IPS-15b (cell line): ENCODE measurements at regions not wholly inside any gene's neighbourhood (a gene's known extent, or its start where the extent isn't known, plus 50 kb on each side); places are given as distances from the start of the nearest gene placed in this dataset.

Source experiments
- H3K27me3 ChIP-seq: one replicate; pipeline ENCODE4 v1.6.1; 2013; ENCODE audit warnings: low read length; ENCODE audit not compliant: control insufficient read depth, insufficient read depth
- H3K36me3 ChIP-seq: one replicate; pipeline ENCODE4 v1.6.1; 2013; ENCODE audit warnings: low read length; ENCODE audit not compliant: control insufficient read depth, insufficient read depth
- H3K4me1 ChIP-seq: one replicate; pipeline ENCODE4 v1.6.1; 2013; ENCODE audit warnings: mild to moderate bottlenecking, low read length; ENCODE audit not compliant: control insufficient read depth, insufficient read depth
- H3K4me3 ChIP-seq: one replicate; pipeline ENCODE4 v1.5.1; 2013; ENCODE audit warnings: low read depth, low read length
- H3K9ac ChIP-seq: one replicate; pipeline ENCODE4 v1.6.1; 2013; ENCODE audit warnings: low read depth, mild to moderate bottlenecking, low read length
- H3K9me3 ChIP-seq: one replicate; pipeline ENCODE4 v1.6.1; 2013; ENCODE audit warnings: mild to moderate bottlenecking, low read length; ENCODE audit not compliant: control insufficient read depth, insufficient read depth

- H3K9me3 ChIP-seq: no peaks in the 10 kb centered on the region
- H3K36me3 ChIP-seq: no peaks in the 10 kb centered on the region
- no peak overlapping the region for H3K9ac ChIP-seq
- H3K4me1 ChIP-seq: peaks cover 14% of the 10 kb centered on the region
- H3K27me3 ChIP-seq: no peaks in the 10 kb centered on the region
- H3K4me3 ChIP-seq: no peak overlapping the region
Observed at GRCh38 chr14:39877577-39878190, 445.5 kb upstream of the FBXO33 start.

DNA sequence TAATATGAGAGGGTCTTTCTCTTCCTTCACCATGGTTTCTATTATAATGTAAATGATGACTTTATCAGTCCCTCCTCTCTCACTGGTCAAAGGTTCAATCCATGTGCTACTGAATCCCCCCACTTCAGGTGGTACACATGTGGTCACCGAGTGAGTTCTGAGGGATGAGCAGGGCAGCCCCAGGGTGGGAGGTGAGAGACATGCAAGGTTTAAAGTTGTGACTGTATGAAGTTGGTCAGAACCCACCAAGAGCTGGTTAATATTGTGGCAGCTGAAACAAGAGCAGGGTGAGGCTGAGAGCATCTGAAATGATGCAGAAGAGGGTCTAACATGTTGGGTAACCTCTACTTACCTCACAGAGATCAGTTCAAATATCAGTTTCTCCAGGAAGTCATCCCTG is 444.7 kb upstream of the FBXO33 start:
- H3K9ac ChIP-seq: no peak overlapping the region
- peaks cover 14% of the 10 kb centered on the region for H3K4me1 ChIP-seq

DNA sequence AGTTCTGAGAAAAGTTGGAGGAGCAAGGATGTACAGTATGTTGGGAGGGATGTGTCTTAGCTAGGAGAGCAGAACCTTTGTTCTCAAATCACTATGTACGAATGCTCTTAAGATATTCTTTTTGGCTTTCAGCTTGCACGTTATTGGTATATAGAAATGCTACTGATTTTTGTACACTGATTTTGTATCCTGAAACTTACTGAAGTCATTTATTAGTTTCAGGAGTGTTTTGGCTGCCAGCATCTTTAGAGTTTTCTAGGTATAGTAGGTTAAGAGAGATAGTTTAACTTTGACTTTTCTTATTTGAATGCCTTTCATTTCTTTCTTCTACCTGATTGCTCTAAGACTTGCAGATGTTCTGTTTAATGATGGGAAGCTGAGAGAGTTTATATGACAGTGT is 442.8 kb upstream of the FBXO33 start:
- Histone ChIP-seq H3K4me1 (peaks cover 10% of the 10 kb centered on the region), H3K9ac (no peak overlapping the region), H3K4me3 (no peak overlapping the region), H3K27me3 (no peaks in the 10 kb centered on the region), H3K9me3 (no peaks in the 10 kb centered on the region), H3K36me3 (no peaks in the 10 kb centered on the region)

More for the DNA sequence above, 444.7 kb upstream of the FBXO33 start:
- no peaks in the 10 kb centered on the region for H3K36me3 ChIP-seq
- no peaks in the 10 kb centered on the region for H3K27me3 ChIP-seq
- H3K9me3 ChIP-seq: no peaks in the 10 kb centered on the region
- H3K4me3 ChIP-seq: no peak overlapping the region

- H3K36me3 ChIP-seq: no peaks in the 10 kb centered on the region
- peaks cover 7% of the 10 kb centered on the region for H3K4me1 ChIP-seq
- H3K9ac ChIP-seq: no peak overlapping the region
- H3K27me3 ChIP-seq: no peaks in the 10 kb centered on the region
- H3K9me3 ChIP-seq: no peaks in the 10 kb centered on the region
- H3K4me3 ChIP-seq: no peak overlapping the region
Observed at GRCh38 chr14:39873791-39874190, 441.6 kb upstream of the FBXO33 start.

- no peaks in the 10 kb centered on the region for H3K36me3 ChIP-seq
- H3K4me1 ChIP-seq: no peaks in the 10 kb centered on the region
Observed at GRCh38 chr14:39868949-39869348, 436.7 kb upstream of the FBXO33 start.

DNA sequence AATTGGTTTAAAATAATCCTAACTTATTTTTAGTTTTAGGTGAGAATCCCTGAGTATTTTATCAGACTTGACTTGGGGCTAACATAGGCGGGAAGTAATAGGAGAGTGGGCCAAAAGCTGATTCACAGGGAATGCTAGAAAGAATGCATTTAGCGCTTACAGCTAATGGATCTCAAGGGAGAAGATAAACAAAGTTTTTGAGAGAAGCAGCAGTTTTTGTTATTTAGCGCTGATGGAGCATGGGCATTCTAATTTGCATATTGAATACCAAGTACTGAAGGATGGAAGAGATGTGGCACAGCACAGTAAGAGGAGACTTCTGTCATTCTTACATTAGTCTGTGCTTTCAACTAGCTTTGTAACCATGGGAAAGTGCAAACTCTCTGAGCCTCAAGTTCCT is 436.0 kb upstream of the FBXO33 start:
- H3K36me3 ChIP-seq: no peaks in the 10 kb centered on the region
- no peaks in the 10 kb centered on the region for H3K9me3 ChIP-seq
- H3K27me3 ChIP-seq: no peaks in the 10 kb centered on the region
- no peak overlapping the region for H3K4me3 ChIP-seq
- no peak overlapping the region for H3K9ac ChIP-seq
- no peaks in the 10 kb centered on the region for H3K4me1 ChIP-seq

More at GRCh38 chr14:39868949-39869348, 436.7 kb upstream of the FBXO33 start:
- H3K4me3 ChIP-seq: no peak overlapping the region
- H3K9me3 ChIP-seq: no peaks in the 10 kb centered on the region
- no peak overlapping the region for H3K9ac ChIP-seq
- no peaks in the 10 kb centered on the region for H3K27me3 ChIP-seq

GRCh38 chr14:39863441-39863840 is 431.2 kb upstream of the FBXO33 start:
- H3K36me3 ChIP-seq: no peaks in the 10 kb centered on the region
- no peaks in the 10 kb centered on the region for H3K27me3 ChIP-seq
- H3K4me1 ChIP-seq: no peaks in the 10 kb centered on the region
- H3K9ac ChIP-seq: no peak overlapping the region
- H3K4me3 ChIP-seq: no peak overlapping the region
- no peaks in the 10 kb centered on the region for H3K9me3 ChIP-seq

- H3K4me3 ChIP-seq: no peak overlapping the region
- no peaks in the 10 kb centered on the region for H3K4me1 ChIP-seq
- no peaks in the 10 kb centered on the region for H3K36me3 ChIP-seq
- H3K9ac ChIP-seq: no peak overlapping the region
- H3K9me3 ChIP-seq: no peaks in the 10 kb centered on the region
- H3K27me3 ChIP-seq: no peaks in the 10 kb centered on the region
Observed at GRCh38 chr14:39861696-39862095, 429.5 kb upstream of the FBXO33 start.

- Histone ChIP-seq H3K27me3 (no peaks in the 10 kb centered on the region), H3K4me1 (no peaks in the 10 kb centered on the region), H3K4me3 (no peak overlapping the region), H3K9me3 (no peaks in the 10 kb centered on the region), H3K9ac (no peak overlapping the region), H3K36me3 (no peaks in the 10 kb centered on the region)
Observed at GRCh38 chr14:39861229-39861600, 429.0 kb upstream of the FBXO33 start.

- H3K36me3 ChIP-seq: no peaks in the 10 kb centered on the region
- H3K27me3 ChIP-seq: no peaks in the 10 kb centered on the region
- no peaks in the 10 kb centered on the region for H3K9me3 ChIP-seq
- no peak overlapping the region for H3K4me3 ChIP-seq
- no peaks in the 10 kb centered on the region for H3K4me1 ChIP-seq
- no peak overlapping the region for H3K9ac ChIP-seq
Observed at GRCh38 chr14:39860596-39861228, 428.5 kb upstream of the FBXO33 start.

- Histone ChIP-seq H3K27me3 (no peaks in the 10 kb centered on the region), H3K4me1 (no peaks in the 10 kb centered on the region), H3K36me3 (no peaks in the 10 kb centered on the region), H3K4me3 (no peak overlapping the region), H3K9me3 (no peaks in the 10 kb centered on the region), H3K9ac (no peak overlapping the region)
Observed at GRCh38 chr14:39859314-39859713, 427.1 kb upstream of the FBXO33 start.

DNA sequence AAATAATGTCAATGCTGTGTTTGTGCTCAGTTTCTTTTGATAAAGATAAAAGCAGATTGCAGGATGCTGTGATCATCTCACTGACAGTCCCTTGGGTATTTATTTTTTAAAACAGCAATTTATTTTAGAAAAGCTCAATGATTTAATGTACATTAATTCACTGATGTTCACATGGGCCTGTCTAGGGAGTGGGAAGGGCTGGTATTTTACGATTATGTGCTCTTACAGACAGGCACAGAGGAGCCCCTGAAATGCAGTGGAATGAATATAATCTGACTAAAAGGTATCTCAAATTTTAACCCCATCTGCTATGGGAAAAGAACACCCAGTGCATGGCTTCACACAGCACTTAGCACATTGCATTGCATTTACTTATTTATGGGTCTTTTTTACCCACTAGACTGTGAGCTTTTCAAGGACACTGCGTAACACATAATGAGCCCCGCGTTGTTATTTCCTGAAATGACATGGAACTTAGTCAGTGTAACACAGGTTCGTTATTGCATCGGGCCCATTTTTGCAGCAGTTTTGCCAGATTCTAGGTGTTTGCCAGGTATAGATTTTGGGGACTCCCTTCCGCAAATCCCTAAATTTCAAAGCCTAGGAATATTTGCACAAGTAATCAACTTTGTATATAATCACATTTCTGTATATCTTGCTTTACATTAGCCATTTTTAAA is 425.3 kb upstream of the FBXO33 start:
- H3K9me3 ChIP-seq: no peaks in the 10 kb centered on the region
- no peak overlapping the region for H3K9ac ChIP-seq
- no peaks in the 10 kb centered on the region for H3K4me1 ChIP-seq
- H3K27me3 ChIP-seq: no peaks in the 10 kb centered on the region
- no peak overlapping the region for H3K4me3 ChIP-seq
- H3K36me3 ChIP-seq: no peaks in the 10 kb centered on the region
